Neural crest cell (in vitro differentiated cells): ENCODE measurements at regions not wholly inside any gene's neighbourhood (a gene's known extent, or its start where the extent isn't known, plus 50 kb on each side); places are given as distances from the start of the nearest gene placed in this dataset.
"Not testable (repeated sequence)": the region's sequence is repeated elsewhere in the genome, so short reads cannot be mapped to it uniquely, and the experiment has no call there.

Experiments
- DNase-seq: peaks from one replicate; pipeline ENCODE4 v3.0.0; 2021; ENCODE audit warnings: low read depth, mixed read lengths, low spot score
- H3K27ac Mint-ChIP-seq: one replicate; pipeline ENCODE4 v1.8.0; 2021; ENCODE audit warnings: mild to moderate bottlenecking, mixed read lengths; ENCODE audit not compliant: unreplicated experiment
- H3K27me3 Mint-ChIP-seq: 2 replicates; pipeline ENCODE4 v1.8.0; 2021; ENCODE audit warnings: low read depth, mild to moderate bottlenecking, mixed read lengths
- H3K36me3 Mint-ChIP-seq: 2 replicates; pipeline ENCODE4 v1.8.0; 2021; ENCODE audit warnings: low read depth, mild to moderate bottlenecking, mixed read lengths
- H3K4me1 Mint-ChIP-seq: 2 replicates; pipeline ENCODE4 v1.8.0; 2021; ENCODE audit warnings: mixed read lengths
- H3K4me3 Mint-ChIP-seq: one replicate; pipeline ENCODE4 v1.8.0; 2021; ENCODE audit warnings: mild to moderate bottlenecking, mixed read lengths
- H3K9me3 Mint-ChIP-seq: 2 replicates; pipeline ENCODE4 v1.8.0; 2021; ENCODE audit warnings: mixed read lengths
- TF ChIP-seq, protein P1 (sequence below): fragments of 200-600 bp; sonication (generic); conservative IDR thresholded peaks from 2 replicates; pipeline ENCODE4 v1.5.0; 2021; ENCODE audit warnings: antibody characterized with exemption, mild to moderate bottlenecking

- Mint-ChIP-seq H3K36me3 (peaks cover 9% of the 10 kb centered on the region), H3K4me3 (no peak overlapping the region), H3K27ac (no peak overlapping the region), H3K9me3 (peaks cover 15% of the 10 kb centered on the region), H3K4me1 (no peaks in the 10 kb centered on the region), H3K27me3 (no peaks in the 10 kb centered on the region)
- no peak for DNase-seq
- TF ChIP-seq, protein P1, sequence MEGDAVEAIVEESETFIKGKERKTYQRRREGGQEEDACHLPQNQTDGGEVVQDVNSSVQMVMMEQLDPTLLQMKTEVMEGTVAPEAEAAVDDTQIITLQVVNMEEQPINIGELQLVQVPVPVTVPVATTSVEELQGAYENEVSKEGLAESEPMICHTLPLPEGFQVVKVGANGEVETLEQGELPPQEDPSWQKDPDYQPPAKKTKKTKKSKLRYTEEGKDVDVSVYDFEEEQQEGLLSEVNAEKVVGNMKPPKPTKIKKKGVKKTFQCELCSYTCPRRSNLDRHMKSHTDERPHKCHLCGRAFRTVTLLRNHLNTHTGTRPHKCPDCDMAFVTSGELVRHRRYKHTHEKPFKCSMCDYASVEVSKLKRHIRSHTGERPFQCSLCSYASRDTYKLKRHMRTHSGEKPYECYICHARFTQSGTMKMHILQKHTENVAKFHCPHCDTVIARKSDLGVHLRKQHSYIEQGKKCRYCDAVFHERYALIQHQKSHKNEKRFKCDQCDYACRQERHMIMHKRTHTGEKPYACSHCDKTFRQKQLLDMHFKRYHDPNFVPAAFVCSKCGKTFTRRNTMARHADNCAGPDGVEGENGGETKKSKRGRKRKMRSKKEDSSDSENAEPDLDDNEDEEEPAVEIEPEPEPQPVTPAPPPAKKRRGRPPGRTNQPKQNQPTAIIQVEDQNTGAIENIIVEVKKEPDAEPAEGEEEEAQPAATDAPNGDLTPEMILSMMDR = no peak
Measured at GRCh38 chr7:56447864-56448693, 331.9 kb upstream of the NUPR2 start.

- peaks cover 16% of the 10 kb centered on the region for H3K9me3 Mint-ChIP-seq
- DNase-seq, H3K4me3 Mint-ChIP-seq, H3K4me1 Mint-ChIP-seq, H3K27me3 Mint-ChIP-seq, H3K36me3 Mint-ChIP-seq, H3K27ac Mint-ChIP-seq: not testable (repeated sequence)
Measured at GRCh38 chr7:56420528-56420927, 304.3 kb upstream of the NUPR2 start.

DNA sequence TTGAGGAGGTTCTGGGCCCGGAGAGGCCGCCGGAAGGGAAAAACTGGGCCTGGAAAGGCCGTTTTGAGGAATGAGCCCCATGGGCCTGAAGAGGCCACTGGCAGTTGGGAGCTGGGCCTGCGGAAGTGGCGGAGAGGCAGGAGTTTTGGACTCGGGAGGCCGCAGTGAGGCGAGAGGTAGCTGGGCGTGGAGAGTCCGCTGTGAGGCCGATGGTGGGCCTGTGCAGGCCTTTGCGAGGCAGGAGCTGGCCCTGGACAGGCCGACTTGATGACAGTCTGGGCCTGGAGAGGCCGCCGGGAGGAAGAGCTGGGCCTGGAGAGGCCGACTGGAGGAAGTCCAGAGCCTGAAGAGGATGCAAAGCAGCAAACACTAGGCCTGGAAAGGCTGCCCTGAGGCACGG lies 259.0 kb upstream of the NUPR2 start:
- no peak for DNase-seq
- Mint-ChIP-seq H3K9me3 (no peaks in the 10 kb centered on the region), H3K36me3 (no peaks in the 10 kb centered on the region), H3K27ac (no peak overlapping the region), H3K27me3 (no peaks in the 10 kb centered on the region), H3K4me3 (no peak overlapping the region), H3K4me1 (no peaks in the 10 kb centered on the region)
- TF ChIP-seq, protein P1 = no peak

GRCh38 chr7:56374666-56375065 lies 258.4 kb upstream of the NUPR2 start:
- DNase-seq, H3K9me3 Mint-ChIP-seq, H3K4me1 Mint-ChIP-seq, H3K4me3 Mint-ChIP-seq, H3K27me3 Mint-ChIP-seq, H3K27ac Mint-ChIP-seq, H3K36me3 Mint-ChIP-seq: not testable (repeated sequence)

DNA sequence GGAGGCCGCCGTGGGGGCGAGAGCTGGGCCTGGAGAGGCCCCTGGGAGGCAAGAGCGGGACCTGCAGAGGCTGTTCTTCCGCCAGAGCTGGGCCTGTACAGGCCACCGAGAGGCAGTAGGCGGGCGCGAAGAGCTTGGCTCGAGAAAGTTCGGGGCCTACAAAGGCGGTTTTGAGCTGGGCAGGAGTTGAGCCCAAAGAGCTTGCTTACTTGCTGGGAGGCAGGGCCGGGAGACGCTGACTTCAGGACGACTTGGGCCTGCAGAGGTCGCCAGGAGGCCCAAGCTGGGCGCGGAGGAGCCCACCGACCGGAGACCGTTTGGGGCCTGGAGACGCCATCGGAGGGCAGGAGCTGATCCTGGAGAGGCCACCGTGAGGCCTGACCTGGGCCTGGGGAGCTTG lies 257.1 kb upstream of the NUPR2 start:
- H3K36me3 Mint-ChIP-seq = not testable (repeated sequence)
- DNase-seq = peak; percentile 72

DNA sequence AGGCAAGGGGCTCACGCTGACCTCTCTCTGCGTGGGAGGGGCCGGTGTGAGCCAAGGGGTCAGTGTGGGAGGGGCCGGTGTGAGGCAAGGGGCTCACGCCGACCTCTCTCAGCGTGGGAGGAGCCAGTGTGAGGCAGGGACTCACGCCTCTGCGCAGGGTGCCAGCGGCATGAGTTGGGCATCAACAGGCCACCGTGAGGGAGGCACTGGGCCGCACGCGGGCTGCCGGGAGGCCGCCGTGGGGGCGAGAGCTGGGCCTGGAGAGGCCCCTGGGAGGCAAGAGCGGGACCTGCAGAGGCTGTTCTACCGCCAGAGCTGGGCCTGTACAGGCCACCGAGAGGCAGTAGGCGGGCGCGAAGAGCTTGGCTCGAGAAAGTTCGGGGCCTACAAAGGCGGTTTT lies 255.6 kb upstream of the NUPR2 start:
- not testable (repeated sequence) for H3K27ac Mint-ChIP-seq, H3K27me3 Mint-ChIP-seq, H3K4me3 Mint-ChIP-seq, H3K9me3 Mint-ChIP-seq, DNase-seq, H3K4me1 Mint-ChIP-seq, H3K36me3 Mint-ChIP-seq

More for the DNA sequence above, 257.1 kb upstream of the NUPR2 start:
- H3K27me3 Mint-ChIP-seq, H3K4me1 Mint-ChIP-seq, H3K9me3 Mint-ChIP-seq, H3K27ac Mint-ChIP-seq, H3K4me3 Mint-ChIP-seq: not testable (repeated sequence)

DNA sequence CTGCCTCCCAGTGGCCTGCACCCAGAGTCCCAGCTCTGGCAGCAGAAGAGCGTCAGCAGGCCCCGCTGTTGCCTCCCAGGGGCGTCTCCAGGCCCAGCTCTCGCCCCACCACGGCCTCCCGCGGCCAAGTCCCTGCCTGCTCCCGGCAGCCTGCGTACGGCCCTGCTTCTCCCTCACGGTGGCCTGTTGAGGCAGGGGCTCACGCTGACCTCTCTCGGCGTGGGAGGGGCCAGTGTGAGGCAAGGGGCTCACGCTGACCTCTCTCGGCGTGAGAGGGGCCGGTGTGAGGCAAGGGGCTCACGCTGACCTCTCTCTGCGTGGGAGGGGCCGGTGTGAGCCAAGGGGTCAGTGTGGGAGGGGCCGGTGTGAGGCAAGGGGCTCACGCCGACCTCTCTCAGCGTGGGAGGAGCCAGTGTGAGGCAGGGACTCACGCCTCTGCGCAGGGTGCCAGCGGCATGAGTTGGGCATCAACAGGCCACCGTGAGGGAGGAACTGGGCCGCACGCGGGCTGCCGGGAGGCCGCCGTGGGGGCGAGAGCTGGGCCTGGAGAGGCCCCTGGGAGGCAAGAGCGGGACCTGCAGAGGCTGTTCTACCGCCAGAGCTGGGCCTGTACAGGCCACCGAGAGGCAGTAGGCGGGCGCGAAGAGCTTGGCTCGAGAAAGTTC lies 254.1 kb upstream of the NUPR2 start:
- not testable (repeated sequence) for H3K4me3 Mint-ChIP-seq, H3K27ac Mint-ChIP-seq, H3K27me3 Mint-ChIP-seq, DNase-seq, H3K4me1 Mint-ChIP-seq, H3K36me3 Mint-ChIP-seq, H3K9me3 Mint-ChIP-seq

GRCh38 chr7:56367914-56368313 lies 251.7 kb upstream of the NUPR2 start:
- not testable (repeated sequence) for DNase-seq, H3K4me3 Mint-ChIP-seq, H3K4me1 Mint-ChIP-seq, H3K27me3 Mint-ChIP-seq, H3K36me3 Mint-ChIP-seq, H3K27ac Mint-ChIP-seq, H3K9me3 Mint-ChIP-seq

DNA sequence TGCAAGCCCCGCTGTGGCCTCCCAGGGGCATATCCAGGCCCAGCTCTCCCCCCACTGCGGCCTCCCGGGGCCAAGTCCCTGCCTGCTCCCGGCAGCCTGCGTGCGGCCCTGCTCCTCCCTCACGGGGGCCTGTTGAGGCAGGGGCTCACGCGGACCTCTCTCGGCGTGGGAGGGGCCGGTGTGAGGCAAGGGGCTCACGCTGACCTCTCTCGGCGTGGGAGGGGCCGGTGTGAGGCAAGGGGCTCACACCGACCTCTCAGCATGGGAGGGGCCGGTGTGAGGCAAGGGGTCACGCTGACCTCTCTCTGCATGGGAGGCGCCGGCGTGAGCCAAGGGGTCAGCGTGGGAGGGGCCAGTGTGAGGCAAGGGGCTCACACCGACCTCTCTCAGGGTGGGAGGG lies 251.2 kb upstream of the NUPR2 start:
- not testable (repeated sequence) for H3K27me3 Mint-ChIP-seq, H3K9me3 Mint-ChIP-seq, H3K4me1 Mint-ChIP-seq, H3K27ac Mint-ChIP-seq, DNase-seq, H3K36me3 Mint-ChIP-seq, H3K4me3 Mint-ChIP-seq

DNA sequence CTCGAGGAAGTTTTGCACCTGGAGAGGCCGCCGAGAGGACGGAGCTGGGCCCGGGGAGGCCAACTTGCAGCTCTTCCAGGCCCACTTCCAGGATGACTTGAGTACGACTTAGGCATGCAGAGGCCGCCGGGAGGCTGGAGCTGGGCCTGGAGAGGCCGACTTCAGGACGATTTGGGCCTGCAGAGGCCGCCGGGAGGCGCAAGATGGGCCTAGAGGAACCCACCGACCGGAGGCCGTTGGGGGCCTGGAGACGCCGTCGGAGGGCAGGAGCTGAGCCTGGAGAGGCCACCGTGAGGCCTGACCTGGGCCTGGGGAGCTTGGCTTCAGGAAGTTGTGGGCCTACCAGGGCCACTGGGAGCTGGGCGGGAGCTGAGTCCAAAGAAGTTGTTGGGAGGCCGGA lies 250.5 kb upstream of the NUPR2 start:
- not testable (repeated sequence) for H3K36me3 Mint-ChIP-seq, H3K9me3 Mint-ChIP-seq, H3K4me1 Mint-ChIP-seq, H3K27ac Mint-ChIP-seq, H3K4me3 Mint-ChIP-seq, H3K27me3 Mint-ChIP-seq, DNase-seq

DNA sequence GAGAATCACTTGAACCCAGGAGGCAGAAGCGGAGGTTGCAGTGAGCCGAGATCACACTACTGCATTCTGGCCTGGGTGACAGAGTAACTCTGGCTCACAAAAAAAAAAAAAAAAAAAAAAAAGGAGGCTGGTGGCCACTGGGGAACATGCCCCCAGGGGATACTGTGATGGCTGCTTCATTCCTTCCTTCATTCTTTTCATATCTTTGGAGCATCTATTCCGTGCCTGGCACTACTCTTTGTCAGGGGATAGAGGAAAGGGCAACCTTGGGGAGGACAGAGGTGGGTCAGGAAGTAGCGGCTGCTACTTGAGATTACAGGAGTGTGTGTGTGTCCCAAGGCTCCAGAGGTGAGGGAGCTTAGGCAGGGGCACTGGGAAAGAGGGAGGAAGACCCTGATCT lies 236.4 kb upstream of the NUPR2 start:
- H3K27ac Mint-ChIP-seq, H3K9me3 Mint-ChIP-seq, H3K27me3 Mint-ChIP-seq, H3K36me3 Mint-ChIP-seq, H3K4me3 Mint-ChIP-seq, H3K4me1 Mint-ChIP-seq, DNase-seq: not testable (repeated sequence)

GRCh38 chr7:56351181-56351580 lies 235.0 kb upstream of the NUPR2 start:
- H3K27ac Mint-ChIP-seq, H3K4me3 Mint-ChIP-seq, H3K27me3 Mint-ChIP-seq, DNase-seq, H3K36me3 Mint-ChIP-seq, H3K4me1 Mint-ChIP-seq, H3K9me3 Mint-ChIP-seq: not testable (repeated sequence)
